ENCODE measurements at regions not wholly inside any gene's neighbourhood (a gene's known extent, or its start where the extent isn't known, plus 50 kb on each side); places are given as distances from the start of the nearest gene placed in this dataset.
A peak's percentile ranks its signal among the peaks of the same experiment; 100 is the strongest.

DNA sequence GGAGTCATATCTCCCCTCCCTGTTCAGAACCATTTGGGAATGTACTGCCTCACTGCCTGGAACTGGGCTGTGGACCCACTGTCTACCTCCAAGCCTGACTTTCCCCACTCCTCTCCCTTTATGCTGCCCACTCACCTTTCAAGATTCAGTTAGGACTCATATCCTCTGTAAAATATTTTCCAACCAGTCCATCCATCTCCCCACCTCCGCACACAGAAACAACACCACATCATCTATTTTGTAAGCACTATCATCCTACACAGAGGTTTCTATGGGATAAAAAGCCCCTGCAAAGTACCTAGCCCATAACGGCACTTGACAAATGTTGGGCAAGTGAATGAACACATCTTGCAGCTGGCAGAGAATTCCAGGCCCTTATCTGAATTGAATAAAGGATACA lies 250.8 kb downstream of the ANAPC1 start:
- no peak for DNase-seq (ENCODE audit: low read depth, low spot score)

GRCh38 chr2:111633643-111634042 lies 250.3 kb downstream of the ANAPC1 start:
- no peak for DNase-seq (ENCODE audit: low read depth, low spot score)
- no peak overlapping the region for H3K4me3 ChIP-seq (ENCODE audit: low read length)

More for the DNA sequence above, 250.8 kb downstream of the ANAPC1 start:
- H3K4me3 ChIP-seq (ENCODE audit: low read length) = no peak overlapping the region

DNA sequence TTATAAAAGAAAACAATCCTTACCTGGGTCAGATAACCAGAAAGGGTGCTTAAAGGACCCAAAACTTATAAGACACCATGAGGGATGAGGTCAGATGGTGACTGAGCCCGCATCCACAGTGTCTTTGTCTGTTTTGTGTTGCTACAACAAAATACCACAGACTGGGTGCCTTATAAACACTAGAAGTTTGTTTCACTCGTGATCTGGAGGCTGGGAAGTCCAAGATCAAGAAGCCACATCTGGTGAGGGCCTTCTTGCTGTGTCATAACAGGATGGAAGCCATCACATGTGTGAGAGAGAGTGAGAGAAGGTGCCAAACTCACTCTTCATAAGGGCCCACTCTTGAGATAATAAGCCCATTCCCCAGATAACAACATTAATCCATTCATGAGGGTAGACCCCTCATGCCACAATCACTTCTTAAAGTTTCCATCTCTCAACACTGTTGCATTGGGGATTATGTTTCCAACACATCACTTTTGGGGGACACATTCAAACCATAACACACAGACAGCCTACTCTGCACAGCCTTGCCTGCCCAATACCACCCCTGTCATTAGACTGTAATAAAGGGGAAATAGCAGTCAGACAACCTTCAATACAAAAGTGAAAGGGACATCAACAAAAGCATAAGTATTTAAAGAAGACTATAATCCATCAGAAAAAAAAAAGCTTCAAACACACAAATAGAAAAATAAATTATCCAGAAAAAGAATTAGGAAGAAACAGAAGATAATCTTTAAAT lies 249.8 kb downstream of the ANAPC1 start:
- DNase-seq (ENCODE audit: low read depth, low spot score) = peak; percentile 15
- no peak overlapping the region for H3K4me3 ChIP-seq (ENCODE audit: low read length)

DNA sequence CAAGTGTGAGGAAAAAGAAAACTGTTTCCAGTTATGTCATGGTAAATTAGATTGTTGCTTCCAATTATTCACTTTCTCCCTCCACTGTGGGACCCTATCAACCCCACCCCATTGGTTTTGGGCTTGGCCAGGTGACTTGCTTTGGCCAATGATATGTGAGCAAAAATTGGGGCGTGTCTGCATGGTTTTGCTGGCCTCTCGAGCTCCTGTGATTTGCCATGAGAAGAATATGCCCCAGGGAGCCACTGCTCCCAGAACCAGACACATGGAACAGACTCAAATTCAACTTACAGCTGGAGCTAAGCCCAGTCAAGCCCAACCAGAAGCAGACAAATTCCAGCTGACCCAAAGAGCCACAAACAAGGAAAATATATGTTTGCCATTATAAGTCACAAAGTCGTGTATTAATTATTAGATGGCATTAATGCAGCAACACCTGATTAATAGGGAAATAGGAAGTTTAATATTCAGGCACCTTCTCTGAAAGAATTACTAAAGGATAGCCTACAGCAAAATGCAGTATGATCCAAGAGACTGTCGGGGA lies 248.9 kb downstream of the ANAPC1 start:
- no peak overlapping the region for H3K4me3 ChIP-seq (ENCODE audit: low read length)
- DNase-seq (ENCODE audit: low read depth, low spot score) = no peak

DNA sequence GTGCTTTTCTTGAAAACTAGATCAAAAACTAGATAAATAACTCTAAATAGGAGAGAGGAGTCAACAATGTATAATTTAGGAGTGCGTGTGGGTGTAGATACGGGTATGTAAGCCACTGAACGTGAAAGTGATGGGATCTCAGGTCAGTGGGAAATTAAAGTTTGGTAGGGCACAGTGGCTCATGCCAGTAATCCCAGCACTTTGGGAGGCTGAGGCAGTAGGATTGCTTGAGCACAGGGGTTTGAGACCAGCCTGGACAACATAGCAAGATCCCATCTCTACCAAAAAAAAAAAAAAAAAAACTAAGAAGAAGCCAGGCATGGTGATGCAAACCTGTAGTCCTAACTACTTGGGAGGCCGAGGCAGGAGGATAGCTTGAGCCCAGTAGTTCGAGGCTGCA lies 247.1 kb downstream of the ANAPC1 start:
- DNase-seq (ENCODE audit: low read depth, low spot score) = no peak
- H3K4me3 ChIP-seq (ENCODE audit: low read length) = no peak overlapping the region

DNA sequence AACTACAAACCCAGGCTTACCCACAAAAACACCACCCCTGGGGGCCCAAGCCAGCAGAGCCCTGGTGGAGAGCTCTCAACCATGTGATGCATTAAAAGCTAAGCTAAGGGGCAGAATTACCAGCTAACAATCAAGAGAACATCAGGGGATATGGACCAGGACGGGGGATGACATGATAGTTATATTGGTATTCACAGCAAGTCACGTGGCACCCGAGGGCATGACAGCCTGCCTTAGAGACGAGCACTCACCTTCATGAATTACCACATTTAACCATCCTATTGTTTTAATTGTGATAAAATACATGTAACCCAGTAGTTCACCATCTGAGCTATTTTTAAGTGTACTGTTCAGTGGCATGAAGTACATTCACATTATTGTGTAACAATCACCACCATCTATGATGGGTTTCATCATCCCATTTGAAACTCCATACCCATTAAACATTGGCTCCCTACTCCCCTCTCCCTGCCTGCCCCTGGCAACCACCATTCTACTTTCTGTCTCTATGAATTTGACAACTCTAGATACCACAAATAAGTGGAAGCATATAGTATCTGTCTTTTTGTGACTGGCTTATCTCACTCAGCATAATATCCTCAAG lies 245.6 kb downstream of the ANAPC1 start:
- no peak overlapping the region for H3K4me3 ChIP-seq (ENCODE audit: low read length)
- DNase-seq (ENCODE audit: low read depth, low spot score) = no peak

DNA sequence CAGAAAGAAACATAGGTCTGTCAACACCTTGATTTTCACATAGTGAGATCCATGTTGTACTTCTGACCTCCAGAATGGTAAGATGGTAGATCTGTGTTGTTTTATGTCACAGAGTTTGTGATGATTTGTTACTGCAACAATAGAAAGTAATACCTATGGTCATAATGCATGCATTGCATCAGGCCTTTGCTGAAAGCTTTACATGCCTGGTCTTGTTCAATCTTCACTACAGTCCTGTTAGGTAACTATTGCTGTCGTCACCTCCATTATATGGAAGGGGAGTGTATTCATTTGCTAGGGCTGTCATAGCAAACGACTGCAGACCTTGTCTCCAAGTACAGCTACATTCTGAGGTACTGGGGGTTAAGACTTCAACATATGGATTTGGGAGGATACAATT lies 243.5 kb downstream of the ANAPC1 start:
- no peak overlapping the region for H3K4me3 ChIP-seq (ENCODE audit: low read length)
- no peak for DNase-seq (ENCODE audit: low read depth, low spot score)

DNA sequence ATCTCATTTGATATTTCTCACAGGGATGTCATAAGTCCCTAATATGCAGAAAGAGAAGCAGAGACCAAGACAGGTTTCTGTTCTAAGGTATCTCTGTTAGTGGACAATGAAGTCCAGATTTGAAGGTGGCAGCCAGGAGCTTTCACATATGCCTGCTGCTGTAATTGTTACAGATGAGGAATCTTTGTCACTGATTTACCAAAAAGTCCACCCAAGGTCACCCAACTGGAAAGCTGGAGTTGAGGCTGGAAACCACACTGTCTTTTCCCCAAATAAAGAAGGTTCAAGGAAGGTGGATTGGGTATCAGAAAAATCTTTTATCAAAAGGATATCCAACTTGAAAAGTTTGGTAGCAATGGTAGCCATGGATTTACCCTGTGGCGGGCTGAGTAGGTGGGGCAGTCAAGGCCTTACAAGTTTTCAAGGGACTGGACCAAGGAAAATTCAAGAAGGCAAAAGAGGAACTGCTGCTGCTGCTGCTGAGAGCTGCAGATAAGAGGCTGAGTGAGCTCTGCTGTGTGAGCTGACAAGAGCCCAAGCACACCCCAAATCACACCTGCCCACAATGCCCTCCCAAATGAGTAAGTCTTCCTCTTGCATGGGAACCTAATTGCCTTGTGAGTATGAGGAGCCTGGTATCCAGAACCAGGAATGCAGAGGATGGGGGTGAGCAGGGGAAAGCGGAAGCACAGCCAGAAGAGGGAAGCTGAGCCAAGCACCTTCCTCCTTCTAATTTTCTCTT lies 241.2 kb downstream of the ANAPC1 start:
- DNase-seq (ENCODE audit: low read depth, low spot score) = no peak
- H3K4me3 ChIP-seq (ENCODE audit: low read length) = no peak overlapping the region

DNA sequence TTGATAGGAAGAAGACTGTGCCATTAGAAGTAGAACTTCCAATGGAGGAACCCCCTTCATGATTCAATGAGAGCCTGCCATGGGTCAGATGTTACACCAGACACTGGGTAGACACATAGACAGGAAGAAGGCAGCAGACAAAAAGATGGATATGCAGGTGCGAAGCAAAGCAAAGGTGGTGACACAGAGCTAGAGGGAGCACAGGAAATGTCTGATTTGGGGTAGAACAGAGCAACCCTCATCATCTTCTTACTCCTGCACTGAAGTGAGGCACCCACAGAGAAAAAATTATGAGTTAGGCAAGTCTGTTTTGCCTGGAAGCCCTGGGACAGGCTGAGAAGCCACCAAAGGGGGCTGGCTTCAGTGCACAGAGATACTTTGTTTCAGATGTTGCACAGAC lies 240.2 kb downstream of the ANAPC1 start:
- no peak for DNase-seq (ENCODE audit: low read depth, low spot score)

GRCh38 chr2:111647359-111647758 lies 236.6 kb downstream of the ANAPC1 start:
- no peak for DNase-seq (ENCODE audit: low read depth, low spot score)
- no peak overlapping the region for H3K4me3 ChIP-seq (ENCODE audit: low read length)

More for the DNA sequence above, 240.2 kb downstream of the ANAPC1 start:
- no peak overlapping the region for H3K4me3 ChIP-seq (ENCODE audit: low read length)

GRCh38 chr2:111652038-111652437 lies 232.0 kb downstream of the ANAPC1 start:
- no peak for DNase-seq (ENCODE audit: low read depth, low spot score)
- H3K4me3 ChIP-seq (ENCODE audit: low read length) = no peak overlapping the region

DNA sequence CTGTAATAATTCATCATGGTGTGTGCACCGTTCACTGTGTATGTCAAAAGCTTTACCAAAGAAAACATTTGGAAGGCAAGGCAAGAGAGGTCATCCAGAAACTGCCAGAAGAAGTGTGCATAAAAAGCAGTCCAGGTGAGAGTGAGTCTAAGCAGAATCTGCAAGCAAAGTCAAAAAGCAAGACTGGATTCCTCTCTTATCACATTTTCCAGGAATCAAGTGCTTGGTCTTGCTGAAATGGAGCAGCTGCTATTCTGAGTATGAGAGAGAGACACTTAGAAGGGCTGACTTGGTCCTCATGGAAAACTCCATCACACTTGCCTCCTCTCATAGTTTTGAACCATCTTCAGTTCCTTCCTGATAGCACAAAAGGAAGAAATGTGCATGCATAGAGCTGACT lies 231.3 kb downstream of the ANAPC1 start:
- H3K4me3 ChIP-seq (ENCODE audit: low read length) = no peak overlapping the region
- no peak for DNase-seq (ENCODE audit: low read depth, low spot score)

- no peak overlapping the region for H3K4me3 ChIP-seq (ENCODE audit: low read length)
- DNase-seq (ENCODE audit: low read depth, low spot score) = no peak
Measured at GRCh38 chr2:111653103-111653624, 230.8 kb downstream of the ANAPC1 start.

DNA sequence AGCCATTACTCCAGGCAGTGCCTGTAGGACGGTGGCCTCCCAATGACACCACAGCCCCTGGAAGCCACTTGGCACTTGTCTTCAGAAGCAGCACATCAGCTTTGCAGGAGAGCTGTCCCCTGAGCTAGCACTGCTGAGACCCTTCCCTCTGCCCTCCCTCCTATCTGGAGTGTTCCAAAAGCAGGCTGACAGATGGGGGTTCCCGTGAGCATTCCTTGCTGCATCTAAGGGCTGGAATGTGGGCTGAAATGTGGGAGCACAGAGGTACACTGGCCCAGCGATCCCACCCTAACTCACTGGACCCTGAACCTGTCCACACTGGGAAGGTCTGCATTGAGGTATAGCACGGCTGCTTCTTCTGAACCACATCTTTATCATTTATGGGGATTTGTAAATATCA lies 230.1 kb downstream of the ANAPC1 start:
- no peak overlapping the region for H3K4me3 ChIP-seq (ENCODE audit: low read length)
- no peak for DNase-seq (ENCODE audit: low read depth, low spot score)

- no peak for DNase-seq (ENCODE audit: low read depth, low spot score)
- H3K4me3 ChIP-seq (ENCODE audit: low read length) = no peak overlapping the region
Measured at GRCh38 chr2:111654829-111655228, 229.2 kb downstream of the ANAPC1 start.

DNA sequence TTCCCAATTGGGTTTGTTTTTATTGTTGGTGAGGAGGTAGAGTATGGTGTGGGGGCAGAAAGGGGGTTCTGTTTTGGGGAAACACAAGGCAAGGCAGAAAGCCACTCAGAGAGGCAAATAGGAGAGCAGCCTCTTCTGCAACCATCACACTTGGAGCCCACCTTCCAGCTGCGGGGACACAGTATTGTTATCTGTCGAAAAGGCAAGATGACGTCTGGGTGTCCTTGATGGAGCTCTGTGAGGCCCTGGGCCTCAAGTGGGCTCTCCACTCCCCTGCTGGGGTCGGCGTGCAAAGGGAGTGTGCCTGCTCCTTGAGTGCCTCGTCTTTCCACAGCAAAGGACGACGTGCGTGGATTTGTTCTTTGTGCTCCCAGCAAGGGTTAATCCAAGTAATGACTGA lies 227.6 kb downstream of the ANAPC1 start:
- DNase-seq (ENCODE audit: low read depth, low spot score) = no peak

GRCh38 chr2:111656894-111657293 lies 227.1 kb downstream of the ANAPC1 start:
- DNase-seq (ENCODE audit: low read depth, low spot score) = no peak
- no peak overlapping the region for H3K4me3 ChIP-seq (ENCODE audit: low read length)

More for the DNA sequence above, 227.6 kb downstream of the ANAPC1 start:
- H3K4me3 ChIP-seq (ENCODE audit: low read length) = no peak overlapping the region

GRCh38 chr2:111657351-111657975 lies 226.5 kb downstream of the ANAPC1 start:
- DNase-seq (ENCODE audit: low read depth, low spot score) = no peak
- no peak overlapping the region for H3K4me3 ChIP-seq (ENCODE audit: low read length)

Measured in Jurkat, Clone E6-1 (cell line).